ENCODE measurements at regions not wholly inside any gene's neighbourhood (a gene's known extent, or its start where the extent isn't known, plus 50 kb on each side); places are given as distances from the start of the nearest gene placed in this dataset.

- FAIRE-seq (no peak), ATAC-seq (no peak), DNase-seq (no peak)
- Histone ChIP-seq H3K27ac (no peak overlapping the region), H3K4me3 (no peak overlapping the region), H3K4me1 (no peaks in the 10 kb centered on the region), H3K9me3 (no peaks in the 10 kb centered on the region), H3K27me3 (no peaks in the 10 kb centered on the region), H3K36me3 (no peaks in the 10 kb centered on the region)
- TF ChIP-seq, protein P1, sequence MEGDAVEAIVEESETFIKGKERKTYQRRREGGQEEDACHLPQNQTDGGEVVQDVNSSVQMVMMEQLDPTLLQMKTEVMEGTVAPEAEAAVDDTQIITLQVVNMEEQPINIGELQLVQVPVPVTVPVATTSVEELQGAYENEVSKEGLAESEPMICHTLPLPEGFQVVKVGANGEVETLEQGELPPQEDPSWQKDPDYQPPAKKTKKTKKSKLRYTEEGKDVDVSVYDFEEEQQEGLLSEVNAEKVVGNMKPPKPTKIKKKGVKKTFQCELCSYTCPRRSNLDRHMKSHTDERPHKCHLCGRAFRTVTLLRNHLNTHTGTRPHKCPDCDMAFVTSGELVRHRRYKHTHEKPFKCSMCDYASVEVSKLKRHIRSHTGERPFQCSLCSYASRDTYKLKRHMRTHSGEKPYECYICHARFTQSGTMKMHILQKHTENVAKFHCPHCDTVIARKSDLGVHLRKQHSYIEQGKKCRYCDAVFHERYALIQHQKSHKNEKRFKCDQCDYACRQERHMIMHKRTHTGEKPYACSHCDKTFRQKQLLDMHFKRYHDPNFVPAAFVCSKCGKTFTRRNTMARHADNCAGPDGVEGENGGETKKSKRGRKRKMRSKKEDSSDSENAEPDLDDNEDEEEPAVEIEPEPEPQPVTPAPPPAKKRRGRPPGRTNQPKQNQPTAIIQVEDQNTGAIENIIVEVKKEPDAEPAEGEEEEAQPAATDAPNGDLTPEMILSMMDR (IDR thresholded peaks at IDR 0.05): no peak
- 75 to 89% methylated on average over 2 of the region's 2 CpGs for WGBS, 2 donors
- intact Hi-C loops (cut with DNase I): no loop called here
Measured at GRCh38 chr5:17805227-17805825, 171.1 kb downstream of the TAF11L14 start.

DNA sequence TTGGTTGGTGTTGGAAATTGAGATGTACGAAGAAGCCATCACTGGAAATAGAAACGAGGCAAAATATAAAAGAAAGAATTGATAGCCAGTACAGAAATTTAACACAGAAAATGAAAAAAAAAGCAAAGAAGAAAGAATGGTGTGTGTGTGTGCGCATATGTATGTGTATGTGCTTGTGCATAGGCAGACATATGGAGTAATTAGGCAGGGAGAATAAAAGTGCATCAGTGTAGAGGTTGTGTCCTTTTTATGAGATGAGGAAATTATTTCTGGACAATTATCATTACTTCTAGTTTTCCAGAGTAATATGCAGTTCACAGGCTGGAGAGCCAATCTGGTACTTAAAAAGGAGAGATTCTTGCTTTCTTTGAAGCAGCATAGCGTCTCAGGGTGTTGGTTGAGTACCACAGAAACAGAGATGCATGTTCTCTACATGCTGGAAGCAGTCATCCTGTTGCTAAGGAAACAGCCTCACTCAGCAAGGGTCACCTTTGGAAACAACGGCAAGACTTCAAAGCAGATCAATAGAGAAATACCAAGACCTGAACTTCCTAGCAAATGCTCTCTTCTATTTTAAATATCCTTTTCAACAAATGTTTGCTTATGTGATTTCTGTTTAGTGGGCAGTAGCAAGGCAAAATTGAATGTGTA, 172.7 kb downstream of the TAF11L14 start:
- Histone ChIP-seq H3K27ac (no peak overlapping the region), H3K36me3 (no peaks in the 10 kb centered on the region), H3K4me1 (no peaks in the 10 kb centered on the region), H3K4me3 (no peak overlapping the region), H3K27me3 (no peaks in the 10 kb centered on the region), H3K9me3 (no peaks in the 10 kb centered on the region)
- ATAC-seq (no peak), FAIRE-seq (no peak), DNase-seq (no peak)
- TF ChIP-seq, protein P1 (IDR thresholded peaks at IDR 0.05): no peak
- 36 to 49% methylated on average over 5 of the region's 5 CpGs for WGBS, 2 donors
- intact Hi-C loops (cut with DNase I): no loop called here

DNA sequence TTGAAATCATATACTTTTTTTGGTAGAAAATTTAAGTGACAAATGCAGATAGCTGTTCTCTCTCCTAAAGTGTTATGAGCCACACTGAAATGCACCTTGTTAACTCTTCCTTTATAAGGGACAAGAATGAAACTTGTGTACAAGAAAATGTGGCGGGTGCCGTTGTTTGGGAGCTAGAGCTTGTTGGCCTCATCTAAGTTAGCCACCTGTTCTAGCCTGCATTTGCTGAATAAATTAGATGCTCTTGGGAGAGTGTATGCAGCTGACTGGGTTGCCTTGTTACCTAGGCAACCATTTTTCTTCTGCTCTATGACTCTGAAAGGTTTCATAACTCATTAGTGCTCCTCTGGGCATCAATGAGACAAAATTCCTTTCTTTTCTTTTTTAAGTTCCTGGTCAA, 174.3 kb downstream of the TAF11L14 start:
- Histone ChIP-seq H3K9me3 (no peaks in the 10 kb centered on the region), H3K4me1 (no peaks in the 10 kb centered on the region), H3K27ac (no peak overlapping the region), H3K36me3 (no peaks in the 10 kb centered on the region), H3K27me3 (no peaks in the 10 kb centered on the region), H3K4me3 (no peak overlapping the region)
- 61 to 63% methylated on average over 2 of the region's 2 CpGs for WGBS, 2 donors
- intact Hi-C loops (cut with DNase I): no loop called here
- no peak for ATAC-seq
- FAIRE-seq: no peak
- DNase-seq: no peak
- TF ChIP-seq, protein P1 (IDR thresholded peaks at IDR 0.05): no peak

GRCh38 chr5:17810734-17811133, 176.5 kb downstream of the TAF11L14 start:
- no peak overlapping the region for H3K4me3 ChIP-seq
- DNase-seq: no peak
- ATAC-seq: no peak
- no peaks in the 10 kb centered on the region for H3K4me1 ChIP-seq
- intact Hi-C loops (cut with DNase I): no loop called here
- TF ChIP-seq, protein P1 (IDR thresholded peaks at IDR 0.05): no peak
- no peaks in the 10 kb centered on the region for H3K27me3 ChIP-seq
- H3K27ac ChIP-seq: no peak overlapping the region
- no peaks in the 10 kb centered on the region for H3K9me3 ChIP-seq
- 46 to 48% methylated on average over 1 of the region's 1 CpG for WGBS, 2 donors
- no peaks in the 10 kb centered on the region for H3K36me3 ChIP-seq
- no peak for FAIRE-seq

DNA sequence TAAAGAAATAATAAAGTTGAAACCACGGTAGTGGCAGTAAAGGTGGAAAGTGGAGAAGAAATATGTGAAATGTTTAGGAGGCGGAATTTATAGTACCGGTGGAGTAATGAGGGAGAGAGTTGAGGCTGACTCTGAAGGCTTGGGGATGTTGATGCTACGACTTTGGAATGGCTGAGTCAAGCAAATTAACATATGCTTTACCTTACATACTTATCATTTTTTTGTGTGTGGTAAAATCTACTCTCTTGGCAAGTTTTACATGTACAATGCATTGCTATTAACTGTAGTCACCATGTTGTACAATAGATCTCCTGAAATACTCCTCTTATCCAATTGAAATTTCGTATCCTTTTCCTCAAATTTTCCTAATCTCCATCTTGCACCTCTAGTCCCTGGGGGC, 179.0 kb downstream of the TAF11L14 start:
- DNase-seq (no peak), FAIRE-seq (no peak), ATAC-seq (no peak)
- Histone ChIP-seq H3K27me3 (no peaks in the 10 kb centered on the region), H3K4me3 (no peak overlapping the region), H3K36me3 (no peaks in the 10 kb centered on the region), H3K27ac (no peak overlapping the region), H3K9me3 (no peaks in the 10 kb centered on the region), H3K4me1 (no peaks in the 10 kb centered on the region)
- TF ChIP-seq, protein P1 (IDR thresholded peaks at IDR 0.05): no peak
- 71 to 79% methylated on average over 5 of the region's 5 CpGs for WGBS, 2 donors
- intact Hi-C loops (cut with DNase I): no loop called here
